ENCODE measurements at regions not wholly inside any gene's neighbourhood (a gene's known extent, or its start where the extent isn't known, plus 50 kb on each side); places are given as distances from the start of the nearest gene placed in this dataset.
"Not testable (repeated sequence)": the region's sequence is repeated elsewhere in the genome, so short reads cannot be mapped to it uniquely, and the experiment has no call there.

GRCh38 chr3:5476403-5476802 is 288.9 kb downstream of the EDEM1 start:
- no peak for DNase-seq (ENCODE audit: low spot score)

DNA sequence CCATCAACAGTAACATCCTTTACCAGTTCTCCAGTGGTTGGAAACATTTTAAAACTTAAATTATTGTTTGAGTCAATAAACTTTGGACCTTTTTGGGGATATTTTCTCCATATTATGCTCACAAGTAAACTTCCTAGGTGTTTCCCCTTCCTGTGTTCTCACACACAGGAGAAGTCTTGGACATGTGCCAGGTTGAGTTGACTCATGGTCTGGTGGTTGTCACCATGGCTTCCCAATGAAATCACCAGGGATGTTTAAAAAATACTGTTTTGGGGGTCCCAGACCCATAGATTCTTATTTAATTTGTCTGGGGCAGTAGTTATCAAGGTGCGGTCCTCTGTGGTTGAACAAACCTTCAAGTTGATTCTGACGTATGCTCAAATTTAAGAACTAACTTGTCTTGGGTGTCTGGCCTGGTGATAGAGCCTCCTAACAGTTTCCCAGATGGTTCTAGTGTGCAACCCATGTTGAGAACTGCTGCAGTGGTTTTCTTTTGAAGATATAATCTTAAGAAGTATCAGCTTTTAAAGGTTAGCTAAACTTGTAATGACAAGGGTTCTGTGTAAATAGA is 291.8 kb downstream of the EDEM1 start:
- DNase-seq (ENCODE audit: low spot score) = peak; percentile 3

DNA sequence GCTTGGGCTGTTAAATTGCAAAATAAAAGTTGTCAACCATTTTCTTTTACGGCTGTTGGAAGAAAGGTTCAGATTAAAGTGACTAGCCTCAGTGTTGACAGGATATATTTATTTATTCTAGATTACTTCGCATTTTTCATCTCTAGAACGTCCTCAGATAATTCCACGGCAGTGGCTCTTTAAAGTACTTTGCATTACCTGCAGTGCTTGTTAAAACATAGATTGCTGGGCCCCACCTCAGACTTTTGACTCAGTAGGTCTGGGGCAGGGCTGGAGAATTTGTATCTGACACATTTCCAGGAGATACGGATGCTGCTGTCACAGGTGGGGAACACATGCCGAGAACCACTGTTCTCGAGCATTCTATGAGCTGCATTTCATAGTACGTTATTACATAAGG is 292.7 kb downstream of the EDEM1 start:
- DNase-seq (ENCODE audit: low spot score) = no peak

- no peak for DNase-seq (ENCODE audit: low spot score)
Observed at GRCh38 chr3:5485427-5485826, 297.9 kb downstream of the EDEM1 start.

DNA sequence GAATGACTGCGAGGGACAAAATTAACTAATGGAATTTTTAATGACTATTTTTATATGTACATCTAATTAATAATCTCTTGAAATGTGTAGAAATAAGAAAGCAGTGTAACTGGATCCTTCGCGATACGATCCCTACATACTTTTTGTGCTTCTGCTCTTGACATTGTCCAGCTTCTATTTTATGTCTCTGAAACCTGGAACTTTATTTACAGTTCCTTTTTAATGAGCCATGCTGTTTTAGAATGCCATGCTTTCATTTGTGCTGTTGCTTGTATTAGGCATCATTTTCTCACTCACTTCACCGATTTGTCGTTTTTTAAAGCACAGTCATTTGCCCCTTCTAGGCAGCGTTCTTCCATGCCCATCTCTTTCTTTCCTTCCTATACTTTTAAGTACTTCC is 301.3 kb downstream of the EDEM1 start:
- no peak for DNase-seq (ENCODE audit: low spot score)

GRCh38 chr3:5489536-5489935 is 302.0 kb downstream of the EDEM1 start:
- no peak for DNase-seq (ENCODE audit: low spot score)

DNA sequence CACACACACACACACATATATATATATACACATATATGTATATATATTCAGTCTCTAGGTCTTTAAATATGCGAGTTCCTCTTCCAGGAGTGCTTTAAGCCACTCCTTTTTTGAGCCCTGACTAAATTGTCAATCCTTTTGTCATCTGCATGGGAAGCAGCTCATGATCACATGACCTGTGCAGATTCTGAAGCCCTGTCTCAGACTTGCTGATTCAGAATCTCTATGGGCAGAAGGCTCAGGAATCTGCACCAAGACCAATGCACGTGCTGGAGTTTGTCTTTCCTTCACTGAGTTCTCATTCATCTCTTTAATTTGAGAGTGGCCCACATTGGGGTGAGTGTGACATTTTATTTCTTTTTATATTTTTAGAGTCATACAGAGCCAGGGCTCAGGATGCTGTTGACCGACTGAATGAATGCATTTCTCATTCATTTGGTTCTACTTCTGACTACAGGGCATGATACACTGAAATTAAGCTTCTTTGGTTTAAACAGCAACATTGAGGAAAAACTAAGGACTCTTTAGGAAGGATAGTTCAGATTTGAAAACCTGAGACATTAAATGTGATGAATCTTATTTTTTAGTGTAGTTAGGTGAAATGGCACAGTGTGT is 307.5 kb downstream of the EDEM1 start:
- DNase-seq (ENCODE audit: low spot score) = no peak

DNA sequence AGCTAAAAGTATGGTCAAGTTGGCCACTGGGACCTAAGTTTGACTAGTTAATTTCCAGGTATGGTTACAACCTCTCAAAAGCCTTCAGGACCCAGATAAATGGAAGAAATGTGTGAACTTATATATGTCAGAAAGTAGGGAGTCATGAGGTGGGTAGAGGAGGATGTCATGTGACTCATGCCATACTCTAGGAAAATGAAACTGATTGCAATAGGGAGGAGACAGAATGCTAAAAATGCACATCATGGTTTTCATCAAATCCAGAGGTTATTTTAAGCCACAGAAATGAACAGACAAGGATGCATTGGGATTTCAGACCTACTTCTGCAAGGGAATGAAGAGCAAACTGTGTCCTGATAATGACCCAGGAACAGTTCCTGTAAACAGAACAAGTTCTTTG is 310.0 kb downstream of the EDEM1 start:
- no peak for DNase-seq (ENCODE audit: low spot score)

DNA sequence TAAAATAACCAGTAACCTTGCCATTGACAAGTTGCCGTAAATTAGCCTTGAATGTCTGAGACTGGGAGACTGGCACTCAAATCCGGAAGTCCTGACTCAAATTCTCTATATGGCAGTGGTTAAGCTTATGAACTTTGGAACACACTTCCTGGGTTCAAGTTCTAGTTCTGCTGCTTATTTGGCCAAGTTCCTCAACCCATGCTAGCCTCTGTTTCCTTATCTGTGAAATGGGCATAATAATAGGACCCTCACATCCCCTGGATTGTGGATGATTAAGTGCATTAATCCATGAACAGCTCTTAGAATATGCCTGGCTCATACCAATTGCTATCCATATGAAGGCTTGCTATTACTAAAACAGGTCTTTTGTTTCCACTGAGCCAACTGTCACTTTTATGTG is 311.5 kb downstream of the EDEM1 start:
- DNase-seq (ENCODE audit: low spot score) = no peak

DNA sequence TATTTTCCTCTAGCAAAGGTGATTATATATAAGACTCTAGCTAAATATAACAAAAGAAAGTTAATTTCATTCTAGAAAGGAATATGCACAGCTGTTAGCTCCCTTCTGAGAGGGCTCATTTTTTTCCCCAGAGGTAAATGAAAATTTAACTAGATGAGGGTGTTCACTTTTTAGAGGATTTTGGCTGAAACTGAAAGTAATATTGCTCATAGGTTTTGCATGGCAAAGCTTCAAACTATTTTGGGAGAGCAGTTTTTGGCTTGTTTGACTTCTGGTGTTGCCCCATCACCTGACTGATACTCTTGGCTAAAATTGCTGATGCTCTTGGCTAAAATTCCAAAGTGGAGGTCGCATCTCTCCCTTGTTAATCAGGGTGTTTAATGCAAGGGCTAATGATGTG is 311.9 kb downstream of the EDEM1 start:
- no peak for DNase-seq (ENCODE audit: low spot score)

DNA sequence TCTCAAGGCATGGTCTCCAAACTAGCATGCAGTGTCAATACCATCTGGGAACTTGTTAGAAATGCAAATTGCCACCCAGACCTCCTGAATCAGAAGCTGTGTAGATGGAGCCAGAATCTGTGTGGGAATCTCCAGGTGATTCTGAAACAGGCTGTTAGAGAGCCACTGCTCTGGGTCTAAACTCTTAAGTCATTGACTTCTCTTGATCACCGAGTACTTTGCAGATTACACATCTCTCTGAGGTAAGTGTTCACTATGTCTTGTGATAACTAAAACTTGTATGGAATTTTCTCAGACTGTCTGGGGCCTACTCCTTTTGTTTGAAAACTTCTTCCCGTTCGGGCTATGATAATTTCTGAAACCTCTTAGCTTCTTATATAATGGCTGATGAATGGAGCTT is 315.6 kb downstream of the EDEM1 start:
- no peak for DNase-seq (ENCODE audit: low spot score)

GRCh38 chr3:5504135-5504534 is 316.6 kb downstream of the EDEM1 start:
- DNase-seq (ENCODE audit: low spot score) = no peak

DNA sequence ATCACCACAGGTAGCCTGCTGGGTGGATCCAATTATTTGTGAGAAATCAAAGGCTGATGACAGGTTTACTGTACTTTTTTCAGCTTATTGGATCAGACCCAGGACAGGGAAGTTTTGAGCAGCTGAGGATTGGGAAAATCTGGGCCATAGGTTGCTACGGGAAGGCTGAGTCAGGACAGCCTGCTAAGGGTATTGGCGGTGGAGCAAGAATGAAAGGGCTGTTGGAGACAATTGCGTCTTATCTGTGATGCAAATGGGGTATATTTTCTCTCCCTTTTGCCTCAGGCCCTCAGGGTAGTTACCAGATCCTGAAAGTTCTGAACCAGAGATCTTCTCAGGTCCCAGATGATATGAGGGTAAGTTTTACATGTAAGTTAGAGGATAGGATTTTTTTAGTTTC is 317.7 kb downstream of the EDEM1 start:
- DNase-seq (ENCODE audit: low spot score) = no peak

DNA sequence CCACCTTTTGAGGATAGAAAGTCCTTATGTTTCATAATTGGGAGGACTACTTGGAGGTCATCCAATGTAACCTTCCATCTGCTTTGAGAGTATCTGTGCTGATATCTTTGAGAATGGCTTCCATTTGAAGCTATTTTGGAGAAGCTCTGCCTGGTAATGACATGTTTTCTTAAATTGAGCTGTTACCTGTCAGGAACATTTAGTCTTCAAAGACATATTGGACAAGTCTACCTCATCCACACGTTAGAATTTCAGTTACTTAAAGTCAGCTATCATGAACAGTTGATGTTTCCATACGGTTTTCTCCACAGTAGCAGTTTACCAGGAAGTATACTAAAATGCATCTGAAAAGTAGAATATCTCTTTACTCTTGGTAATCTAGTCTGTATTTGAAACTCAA is 318.5 kb downstream of the EDEM1 start:
- DNase-seq (ENCODE audit: low spot score) = no peak

- not testable (repeated sequence) for DNase-seq (ENCODE audit: low spot score)
Observed at GRCh38 chr3:5508860-5509259, 321.4 kb downstream of the EDEM1 start.

DNA sequence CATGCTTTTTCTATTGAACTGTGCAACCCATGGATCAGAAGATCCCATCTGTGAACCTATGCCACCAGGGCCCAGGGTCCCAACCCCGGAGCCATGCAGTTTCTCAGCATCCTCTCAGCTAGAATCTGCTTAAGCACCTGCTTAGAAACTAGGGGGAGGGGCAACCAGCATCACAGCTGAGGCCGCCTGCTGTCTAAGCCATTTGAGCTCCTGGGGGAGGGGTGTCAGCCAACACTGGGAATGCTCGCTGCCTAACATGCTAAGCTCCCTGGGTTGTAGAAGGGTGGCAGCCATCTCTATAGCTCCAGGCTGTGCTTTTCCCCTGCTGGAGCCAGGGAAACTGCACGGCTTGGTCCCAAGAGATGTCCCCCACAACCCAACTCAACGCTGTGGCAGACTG is 322.8 kb downstream of the EDEM1 start:
- DNase-seq (ENCODE audit: low spot score) = no peak

GRCh38 chr3:5517921-5518320 is 330.4 kb downstream of the EDEM1 start:
- DNase-seq (ENCODE audit: low spot score) = no peak

- no peak for DNase-seq (ENCODE audit: low spot score)
Observed at GRCh38 chr3:5520237-5520636, 332.7 kb downstream of the EDEM1 start.

- no peak for DNase-seq (ENCODE audit: low spot score)
Observed at GRCh38 chr3:5523125-5523524, 335.6 kb downstream of the EDEM1 start.

DNA sequence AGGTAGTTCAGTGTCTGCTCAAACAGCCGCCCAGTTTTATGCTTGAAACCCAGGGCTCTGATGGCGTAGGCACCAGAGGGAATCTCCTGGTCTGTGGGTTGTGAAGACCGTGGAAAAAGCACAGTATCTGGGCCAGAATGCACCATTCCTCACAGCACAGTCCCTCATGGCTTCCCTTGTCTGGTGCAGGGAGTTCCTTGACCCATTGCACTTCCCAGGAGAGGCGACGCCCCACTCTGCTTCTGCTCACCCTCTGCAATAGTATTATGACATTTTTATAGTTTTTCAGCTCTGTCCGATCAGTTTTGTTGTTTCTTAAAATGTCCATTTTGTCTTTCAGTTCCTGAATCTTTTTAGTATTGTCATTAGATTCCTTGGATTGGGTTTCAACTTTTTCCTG is 343.5 kb downstream of the EDEM1 start:
- DNase-seq (ENCODE audit: low spot score) = no peak

- DNase-seq (ENCODE audit: low spot score) = no peak
Observed at GRCh38 chr3:5531741-5532290, 344.3 kb downstream of the EDEM1 start.

DNA sequence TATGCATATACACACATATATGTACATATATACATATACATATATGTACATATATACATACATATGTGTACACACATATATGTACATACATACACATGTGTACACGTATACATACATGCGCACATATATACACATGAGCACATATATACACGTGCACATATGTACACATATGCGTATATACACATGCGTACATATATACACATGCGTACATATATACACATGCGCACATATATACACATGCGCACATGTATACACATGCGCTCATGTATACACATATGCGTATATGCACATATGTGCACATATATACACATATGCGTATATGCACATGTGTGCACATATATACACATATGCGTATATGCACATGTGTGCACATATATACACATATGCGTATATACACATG is 353.0 kb downstream of the EDEM1 start:
- no peak for DNase-seq (ENCODE audit: low spot score)

DNA sequence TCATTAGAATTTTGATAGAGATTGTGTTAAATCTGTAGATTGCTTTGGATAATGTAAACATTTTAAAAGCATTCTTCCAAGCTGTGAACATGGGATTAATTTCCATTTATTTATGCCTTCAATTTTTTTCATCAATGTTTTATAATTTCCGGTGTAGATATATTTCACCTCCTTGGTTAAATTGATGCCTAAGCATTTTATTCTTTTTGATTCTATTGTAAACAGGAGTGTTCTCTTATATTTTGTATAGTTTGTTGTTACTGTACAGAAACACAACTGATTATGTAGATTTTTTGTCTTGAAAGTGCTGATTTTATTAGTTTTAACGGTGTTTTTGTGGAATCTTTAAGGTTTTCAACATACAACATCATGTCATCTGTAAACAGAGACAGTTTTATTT is 355.0 kb downstream of the EDEM1 start:
- no peak for DNase-seq (ENCODE audit: low spot score)

- no peak for DNase-seq (ENCODE audit: low spot score)
Observed at GRCh38 chr3:5543047-5543446, 355.5 kb downstream of the EDEM1 start.
